Endothelial cell of umbilical vein (primary cell): ENCODE measurements at regions not wholly inside any gene's neighbourhood (a gene's known extent, or its start where the extent isn't known, plus 50 kb on each side); places are given as distances from the start of the nearest gene placed in this dataset.

Experiments
- EZH2 ChIP-seq: IDR thresholded peaks from 2 replicates; pipeline ENCODE4 v1.6.1; 2012; ENCODE audit warnings: borderline replicate concordance, low read depth, mild to moderate bottlenecking, moderate library complexity, low read length, inconsistent platforms; ENCODE audit not compliant: severe bottlenecking
- GATA2 ChIP-seq: IDR thresholded peaks from 2 replicates; pipeline ENCODE4 v1.7.0; 2011; ENCODE audit warnings: low read depth, mild to moderate bottlenecking, moderate library complexity, mixed read lengths, low read length; ENCODE audit not compliant: insufficient read length, insufficient read depth
- JUN ChIP-seq: IDR thresholded peaks from 2 replicates; pipeline ENCODE4 v1.6.1; 2011; ENCODE audit warnings: borderline replicate concordance, low read depth; ENCODE audit not compliant: insufficient read length, insufficient read depth
- POLR2A ChIP-seq: IDR thresholded peaks from 2 replicates; pipeline ENCODE4 v1.6.1; 2012; ENCODE audit warnings: low read depth, mild to moderate bottlenecking, control low read depth, low read length
- POLR2AphosphoS5 ChIP-seq: IDR thresholded peaks from 2 replicates; pipeline ENCODE4 v1.6.1; 2012; ENCODE audit warnings: low read depth, mild to moderate bottlenecking, control low read depth, low read length, moderate library complexity; ENCODE audit not compliant: insufficient read depth
- TF ChIP-seq, protein P1 (sequence below), 2 donors: IDR thresholded peaks; 1 replicate in 1 of 2; 2 replicates in 1 of 2; pipeline ENCODE4 v1.5.1; 2011; ENCODE audit warnings: low read length in 2 of 2, mild to moderate bottlenecking in 2 of 2, moderate library complexity in 2 of 2, control low read depth in 1 of 2, inconsistent platforms in 1 of 2, low read depth in 1 of 2; ENCODE audit not compliant: insufficient read depth in 1 of 2; ENCODE audit errors: extremely low read depth in 1 of 2

- TF ChIP-seq JUN (no peak), EZH2 (no peak), POLR2A (no peak), GATA2 (no peak), POLR2AphosphoS5 (no peak)
- TF ChIP-seq, protein P1, sequence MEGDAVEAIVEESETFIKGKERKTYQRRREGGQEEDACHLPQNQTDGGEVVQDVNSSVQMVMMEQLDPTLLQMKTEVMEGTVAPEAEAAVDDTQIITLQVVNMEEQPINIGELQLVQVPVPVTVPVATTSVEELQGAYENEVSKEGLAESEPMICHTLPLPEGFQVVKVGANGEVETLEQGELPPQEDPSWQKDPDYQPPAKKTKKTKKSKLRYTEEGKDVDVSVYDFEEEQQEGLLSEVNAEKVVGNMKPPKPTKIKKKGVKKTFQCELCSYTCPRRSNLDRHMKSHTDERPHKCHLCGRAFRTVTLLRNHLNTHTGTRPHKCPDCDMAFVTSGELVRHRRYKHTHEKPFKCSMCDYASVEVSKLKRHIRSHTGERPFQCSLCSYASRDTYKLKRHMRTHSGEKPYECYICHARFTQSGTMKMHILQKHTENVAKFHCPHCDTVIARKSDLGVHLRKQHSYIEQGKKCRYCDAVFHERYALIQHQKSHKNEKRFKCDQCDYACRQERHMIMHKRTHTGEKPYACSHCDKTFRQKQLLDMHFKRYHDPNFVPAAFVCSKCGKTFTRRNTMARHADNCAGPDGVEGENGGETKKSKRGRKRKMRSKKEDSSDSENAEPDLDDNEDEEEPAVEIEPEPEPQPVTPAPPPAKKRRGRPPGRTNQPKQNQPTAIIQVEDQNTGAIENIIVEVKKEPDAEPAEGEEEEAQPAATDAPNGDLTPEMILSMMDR (IDR thresholded peaks at IDR 0.05; ENCODE audit: extremely low read depth in 1 of 2, insufficient read depth in 1 of 2, low read depth in 1 of 2, low read length in 2 of 2): no peak
Observed at GRCh38 chr13:97544031-97544765, 110.2 kb downstream of the RAP2A start.
